GM20000 (cell line): ENCODE measurements at regions not wholly inside any gene's neighbourhood (a gene's known extent, or its start where the extent isn't known, plus 50 kb on each side); places are given as distances from the start of the nearest gene placed in this dataset.
"Not testable (repeated sequence)": the region's sequence is repeated elsewhere in the genome, so short reads cannot be mapped to it uniquely, and the experiment has no call there.

Experiments
- DNase-seq: peaks from one replicate; pipeline ENCODE4 v3.0.0; 2012; ENCODE audit warnings: low spot score
- TF ChIP-seq, protein P1 (sequence below): IDR thresholded peaks from 2 replicates; pipeline ENCODE4 v1.5.1; 2012; ENCODE audit warnings: mild to moderate bottlenecking, control low read depth; ENCODE audit errors: extremely low read depth, missing control alignments

DNA sequence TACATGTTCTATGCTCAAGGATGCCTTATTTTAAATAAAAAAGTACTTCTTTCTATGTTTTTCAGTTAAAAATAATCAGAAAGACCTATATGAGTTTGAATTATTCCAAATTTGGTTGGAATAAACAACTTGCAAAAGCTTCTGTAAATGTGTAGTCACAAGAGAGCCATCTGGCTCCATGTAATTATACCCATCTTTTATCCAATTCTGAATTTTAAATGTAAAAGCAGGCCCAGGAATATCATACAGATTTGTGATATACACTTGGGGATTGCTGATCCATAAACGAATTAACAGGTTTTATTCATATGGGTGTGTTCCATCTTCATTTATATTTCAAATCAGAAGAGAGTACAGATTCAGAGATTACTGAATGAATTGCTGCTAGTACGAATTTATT, 329.2 kb upstream of the LRFN5 start:
- DNase-seq: no peak
- TF ChIP-seq, protein P1, sequence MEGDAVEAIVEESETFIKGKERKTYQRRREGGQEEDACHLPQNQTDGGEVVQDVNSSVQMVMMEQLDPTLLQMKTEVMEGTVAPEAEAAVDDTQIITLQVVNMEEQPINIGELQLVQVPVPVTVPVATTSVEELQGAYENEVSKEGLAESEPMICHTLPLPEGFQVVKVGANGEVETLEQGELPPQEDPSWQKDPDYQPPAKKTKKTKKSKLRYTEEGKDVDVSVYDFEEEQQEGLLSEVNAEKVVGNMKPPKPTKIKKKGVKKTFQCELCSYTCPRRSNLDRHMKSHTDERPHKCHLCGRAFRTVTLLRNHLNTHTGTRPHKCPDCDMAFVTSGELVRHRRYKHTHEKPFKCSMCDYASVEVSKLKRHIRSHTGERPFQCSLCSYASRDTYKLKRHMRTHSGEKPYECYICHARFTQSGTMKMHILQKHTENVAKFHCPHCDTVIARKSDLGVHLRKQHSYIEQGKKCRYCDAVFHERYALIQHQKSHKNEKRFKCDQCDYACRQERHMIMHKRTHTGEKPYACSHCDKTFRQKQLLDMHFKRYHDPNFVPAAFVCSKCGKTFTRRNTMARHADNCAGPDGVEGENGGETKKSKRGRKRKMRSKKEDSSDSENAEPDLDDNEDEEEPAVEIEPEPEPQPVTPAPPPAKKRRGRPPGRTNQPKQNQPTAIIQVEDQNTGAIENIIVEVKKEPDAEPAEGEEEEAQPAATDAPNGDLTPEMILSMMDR: no peak

DNA sequence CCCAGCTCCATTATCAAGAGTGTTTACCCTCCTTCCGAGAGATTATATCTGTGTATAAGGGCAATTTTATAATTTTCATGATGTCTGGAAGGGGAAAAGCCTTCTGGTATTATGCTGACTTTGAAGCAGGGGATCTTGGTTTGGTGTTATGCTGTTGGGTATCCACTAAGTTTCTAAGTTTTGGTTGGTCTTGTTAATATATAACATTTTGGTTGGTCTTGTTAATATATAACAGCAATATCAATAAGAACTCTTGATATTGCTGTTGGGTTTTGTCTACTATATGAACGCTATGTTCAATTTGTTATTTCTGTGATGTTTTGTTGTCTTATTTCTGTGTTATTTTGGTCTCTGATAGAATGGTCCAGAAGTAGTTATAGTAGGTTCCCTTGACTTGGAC, 349.2 kb upstream of the LRFN5 start:
- no peak for DNase-seq
- TF ChIP-seq, protein P1: no peak

- DNase-seq: no peak
- TF ChIP-seq, protein P1: no peak
Observed at GRCh38 chr14:41235466-41235865, 371.2 kb upstream of the LRFN5 start.

- DNase-seq: no peak
- TF ChIP-seq, protein P1: no peak
Observed at GRCh38 chr14:41230683-41231082, 376.0 kb upstream of the LRFN5 start.

DNA sequence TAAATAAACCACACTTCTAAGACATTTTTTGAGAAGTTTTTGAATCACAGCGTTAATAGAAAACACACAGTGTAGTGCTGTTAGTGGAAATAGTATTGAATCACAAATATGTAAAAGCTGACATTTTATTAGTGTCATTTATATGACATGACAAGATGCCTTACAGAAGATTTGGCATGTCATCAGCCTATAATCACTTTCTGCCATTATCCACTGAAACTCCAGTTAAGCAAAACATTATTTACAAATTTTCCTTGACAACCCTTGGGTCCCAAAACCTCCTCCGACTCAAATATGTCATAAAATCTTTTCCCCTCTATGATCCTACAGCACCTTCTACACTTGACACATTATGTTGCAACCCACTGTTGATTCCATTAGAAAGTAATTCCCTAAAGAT, 376.9 kb upstream of the LRFN5 start:
- TF ChIP-seq, protein P1: no peak

GRCh38 chr14:41225433-41225832, 381.2 kb upstream of the LRFN5 start:
- TF ChIP-seq, protein P1: no peak
- no peak for DNase-seq

More for the DNA sequence above, 376.9 kb upstream of the LRFN5 start:
- no peak for DNase-seq

DNA sequence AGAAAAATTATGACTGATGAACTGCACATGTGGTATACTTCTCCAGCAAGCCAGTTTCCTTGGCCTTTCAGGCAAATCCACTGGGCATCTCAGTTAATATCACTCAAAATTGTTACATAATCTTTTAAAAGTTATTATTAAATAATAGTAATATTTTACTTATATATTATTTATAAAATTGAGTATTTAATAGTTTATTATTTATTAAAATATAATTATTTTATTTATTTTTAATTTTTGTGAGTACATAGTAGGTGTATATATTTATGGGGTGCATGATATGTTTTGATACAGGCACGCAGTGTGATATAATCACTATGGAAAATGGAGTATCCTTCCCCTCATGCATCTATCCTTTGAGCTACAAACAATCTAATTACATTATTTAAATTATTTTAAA, 384.1 kb upstream of the LRFN5 start:
- no peak for DNase-seq
- TF ChIP-seq, protein P1: no peak

- DNase-seq: not testable (repeated sequence)
Observed at GRCh38 chr14:41214978-41215377, 391.7 kb upstream of the LRFN5 start.
